ENCODE measurements at regions not wholly inside any gene's neighbourhood (a gene's known extent, or its start where the extent isn't known, plus 50 kb on each side); places are given as distances from the start of the nearest gene placed in this dataset.

DNA sequence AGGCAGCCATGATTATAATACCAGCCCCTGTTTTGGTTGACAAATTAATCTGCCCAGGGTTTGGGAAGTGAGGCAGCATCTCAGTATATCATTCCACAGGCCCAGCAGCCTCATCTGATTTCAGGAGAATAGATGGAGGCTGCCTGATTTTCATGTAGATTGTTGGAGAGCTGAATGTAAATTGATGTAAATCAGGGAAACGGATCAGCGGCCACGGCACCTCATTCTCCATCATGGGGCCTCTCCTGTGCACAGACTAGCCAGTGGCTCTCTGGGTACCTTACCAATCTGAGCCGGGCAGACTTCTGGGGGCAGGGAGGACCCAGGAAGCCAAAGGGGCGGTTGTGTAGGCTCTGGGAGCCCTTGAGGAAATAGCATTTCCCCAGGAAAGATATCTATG, 63.7 kb upstream of the GSC start:
- Histone ChIP-seq H4K20me1 (ENCODE audit: insufficient read depth, low read length) (no peaks in the 10 kb centered on the region), H3K9me3 (ENCODE audit: low read length) (no peaks in the 10 kb centered on the region), H3K36me3 (ENCODE audit: insufficient read depth, low read length) (no peaks in the 10 kb centered on the region), H3K27ac (ENCODE audit: low read depth, low read length, poor library complexity, severe bottlenecking) (no peak overlapping the region), H3K4me3 (ENCODE audit: low read depth, low read length, poor library complexity, severe bottlenecking) (no peak overlapping the region), H2AFZ (ENCODE audit: low read length) (no peak overlapping the region), H3K79me2 (ENCODE audit: insufficient read depth, low read depth, low read length) (no peaks in the 10 kb centered on the region), H3K9me2 (ENCODE audit: insufficient read depth, low read length) (no peaks in the 10 kb centered on the region), H3K4me1 (ENCODE audit: insufficient read depth, low read length, poor library complexity, severe bottlenecking) (no peaks in the 10 kb centered on the region), H3K4me2 (ENCODE audit: low read length) (no peak overlapping the region)
- intact Hi-C loops (cut with micrococcal nuclease; ENCODE audit: unreplicated experiment), result no loop called here
- ChIA-PET POLR2A (no interaction called here), CTCF (ENCODE audit: unreplicated experiment) (no interaction called here)
- no TSS peak for BruUV-seq (replicated peaks)
- no peak for DNase-seq (ENCODE audit: low spot score)
- TF ChIP-seq EZH2phosphoT487 (IDR thresholded peaks at IDR 0.05; ENCODE audit: borderline replicate concordance, low read depth, low read length), result no peak
- TF ChIP-seq, protein P1, sequence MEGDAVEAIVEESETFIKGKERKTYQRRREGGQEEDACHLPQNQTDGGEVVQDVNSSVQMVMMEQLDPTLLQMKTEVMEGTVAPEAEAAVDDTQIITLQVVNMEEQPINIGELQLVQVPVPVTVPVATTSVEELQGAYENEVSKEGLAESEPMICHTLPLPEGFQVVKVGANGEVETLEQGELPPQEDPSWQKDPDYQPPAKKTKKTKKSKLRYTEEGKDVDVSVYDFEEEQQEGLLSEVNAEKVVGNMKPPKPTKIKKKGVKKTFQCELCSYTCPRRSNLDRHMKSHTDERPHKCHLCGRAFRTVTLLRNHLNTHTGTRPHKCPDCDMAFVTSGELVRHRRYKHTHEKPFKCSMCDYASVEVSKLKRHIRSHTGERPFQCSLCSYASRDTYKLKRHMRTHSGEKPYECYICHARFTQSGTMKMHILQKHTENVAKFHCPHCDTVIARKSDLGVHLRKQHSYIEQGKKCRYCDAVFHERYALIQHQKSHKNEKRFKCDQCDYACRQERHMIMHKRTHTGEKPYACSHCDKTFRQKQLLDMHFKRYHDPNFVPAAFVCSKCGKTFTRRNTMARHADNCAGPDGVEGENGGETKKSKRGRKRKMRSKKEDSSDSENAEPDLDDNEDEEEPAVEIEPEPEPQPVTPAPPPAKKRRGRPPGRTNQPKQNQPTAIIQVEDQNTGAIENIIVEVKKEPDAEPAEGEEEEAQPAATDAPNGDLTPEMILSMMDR (conservative IDR thresholded peaks at IDR 0.05; ENCODE audit: low read length), result no peak

DNA sequence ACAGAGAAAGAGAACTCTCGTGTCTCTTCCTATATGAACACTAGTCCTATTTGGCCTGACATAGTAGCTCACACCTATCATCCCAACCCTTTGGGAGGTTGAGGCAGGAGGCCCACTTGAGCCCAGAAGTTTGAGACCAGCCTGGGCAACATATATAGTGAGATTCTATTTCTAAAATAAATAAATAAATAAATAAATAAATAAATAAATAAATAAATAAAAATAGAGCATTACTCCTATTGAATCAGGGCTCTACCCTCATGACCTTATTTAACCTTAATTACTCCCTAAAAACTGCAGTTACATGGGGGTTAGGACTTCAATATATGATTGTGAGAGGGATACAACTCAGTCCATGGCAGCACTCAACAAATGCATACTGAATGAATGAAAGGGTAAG, 61.2 kb upstream of the GSC start:
- Histone ChIP-seq H3K9me3 (ENCODE audit: low read length) (no peaks in the 10 kb centered on the region), H4K20me1 (ENCODE audit: insufficient read depth, low read length) (no peaks in the 10 kb centered on the region), H2AFZ (ENCODE audit: low read length) (no peak overlapping the region), H3K9me2 (ENCODE audit: insufficient read depth, low read length) (no peaks in the 10 kb centered on the region), H3K4me3 (ENCODE audit: low read depth, low read length, poor library complexity, severe bottlenecking) (no peak overlapping the region), H3K36me3 (ENCODE audit: insufficient read depth, low read length) (no peaks in the 10 kb centered on the region), H3K4me1 (ENCODE audit: insufficient read depth, low read length, poor library complexity, severe bottlenecking) (no peaks in the 10 kb centered on the region), H3K4me2 (ENCODE audit: low read length) (no peak overlapping the region), H3K79me2 (ENCODE audit: insufficient read depth, low read depth, low read length) (no peaks in the 10 kb centered on the region), H3K27ac (ENCODE audit: low read depth, low read length, poor library complexity, severe bottlenecking) (no peak overlapping the region)
- ChIA-PET POLR2A (no interaction called here), CTCF (ENCODE audit: unreplicated experiment) (no interaction called here)
- DNase-seq (ENCODE audit: low spot score), result no peak
- intact Hi-C loops (cut with micrococcal nuclease; ENCODE audit: unreplicated experiment), result no loop called here
- TF ChIP-seq, protein P1 (conservative IDR thresholded peaks at IDR 0.05; ENCODE audit: low read length), result no peak
- TF ChIP-seq EZH2phosphoT487 (IDR thresholded peaks at IDR 0.05; ENCODE audit: borderline replicate concordance, low read depth, low read length), result no peak
- BruUV-seq (replicated peaks), result no TSS peak

DNA sequence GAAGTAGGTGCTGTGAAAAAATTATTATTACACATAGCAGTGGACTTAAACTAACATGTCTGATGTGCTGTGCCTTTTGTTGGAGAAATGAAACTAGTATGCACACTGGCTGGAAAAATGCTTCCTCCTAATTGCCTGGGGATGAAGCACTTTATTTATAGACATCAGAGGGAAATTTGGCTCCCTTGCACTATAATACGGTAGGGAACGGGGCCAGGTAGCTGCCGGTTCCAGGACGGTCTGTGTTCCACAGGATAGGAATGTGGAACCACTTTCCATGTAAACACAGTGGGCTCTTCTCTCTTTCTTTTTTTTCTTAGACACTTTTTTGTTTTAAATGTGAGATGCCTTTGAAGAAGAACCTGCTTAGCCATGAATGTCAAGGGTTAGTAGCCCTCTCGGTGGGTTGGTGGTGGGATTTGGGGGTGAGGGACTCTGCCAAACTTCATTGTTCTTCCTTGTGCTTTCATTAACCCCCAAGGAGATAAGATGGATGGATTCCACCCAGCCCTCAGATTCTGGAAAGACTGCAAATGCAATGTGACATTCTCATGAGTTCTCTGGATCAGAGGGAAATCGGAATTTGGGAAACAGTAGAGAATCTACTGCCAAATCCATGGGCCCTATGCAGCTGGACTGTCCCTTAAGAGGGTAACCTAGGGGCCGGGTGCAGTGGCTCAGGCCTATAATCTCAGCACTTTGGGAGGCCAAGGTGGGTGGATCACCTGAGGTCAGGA, 58.0 kb upstream of the GSC start:
- DNase-seq (ENCODE audit: low spot score), result no peak
- BruUV-seq (replicated peaks), result no TSS peak
- Histone ChIP-seq H3K79me2 (ENCODE audit: insufficient read depth, low read depth, low read length) (no peaks in the 10 kb centered on the region), H3K4me2 (ENCODE audit: low read length) (no peak overlapping the region), H3K4me1 (ENCODE audit: insufficient read depth, low read length, poor library complexity, severe bottlenecking) (no peaks in the 10 kb centered on the region), H3K4me3 (ENCODE audit: low read depth, low read length, poor library complexity, severe bottlenecking) (no peak overlapping the region), H3K27ac (ENCODE audit: low read depth, low read length, poor library complexity, severe bottlenecking) (no peak overlapping the region), H3K9me3 (ENCODE audit: low read length) (no peaks in the 10 kb centered on the region), H3K9me2 (ENCODE audit: insufficient read depth, low read length) (no peaks in the 10 kb centered on the region), H2AFZ (ENCODE audit: low read length) (no peak overlapping the region), H3K36me3 (ENCODE audit: insufficient read depth, low read length) (no peaks in the 10 kb centered on the region), H4K20me1 (ENCODE audit: insufficient read depth, low read length) (no peaks in the 10 kb centered on the region)
- POLR2A ChIA-PET, result no interaction called here
- TF ChIP-seq EZH2phosphoT487 (IDR thresholded peaks at IDR 0.05; ENCODE audit: borderline replicate concordance, low read depth, low read length), result no peak
- TF ChIP-seq, protein P1 (conservative IDR thresholded peaks at IDR 0.05; ENCODE audit: low read length), result no peak
- intact Hi-C loops (cut with micrococcal nuclease; ENCODE audit: unreplicated experiment), result no loop called here
- CTCF ChIA-PET (ENCODE audit: unreplicated experiment), result interaction anchor here (0.6 kb wide), 1 partner anchor 1043 kb away, joined by 8 read pairs; no protein-coding TSS in a partner anchor

Measured in OCI-LY7 (cell line).